ENCODE measurements at regions not wholly inside any gene's neighbourhood (a gene's known extent, or its start where the extent isn't known, plus 50 kb on each side); places are given as distances from the start of the nearest gene placed in this dataset.

GRCh38 chr19:30997222-30997621, 352.0 kb downstream of the TSHZ3 start:
- TF ChIP-seq, protein P1, sequence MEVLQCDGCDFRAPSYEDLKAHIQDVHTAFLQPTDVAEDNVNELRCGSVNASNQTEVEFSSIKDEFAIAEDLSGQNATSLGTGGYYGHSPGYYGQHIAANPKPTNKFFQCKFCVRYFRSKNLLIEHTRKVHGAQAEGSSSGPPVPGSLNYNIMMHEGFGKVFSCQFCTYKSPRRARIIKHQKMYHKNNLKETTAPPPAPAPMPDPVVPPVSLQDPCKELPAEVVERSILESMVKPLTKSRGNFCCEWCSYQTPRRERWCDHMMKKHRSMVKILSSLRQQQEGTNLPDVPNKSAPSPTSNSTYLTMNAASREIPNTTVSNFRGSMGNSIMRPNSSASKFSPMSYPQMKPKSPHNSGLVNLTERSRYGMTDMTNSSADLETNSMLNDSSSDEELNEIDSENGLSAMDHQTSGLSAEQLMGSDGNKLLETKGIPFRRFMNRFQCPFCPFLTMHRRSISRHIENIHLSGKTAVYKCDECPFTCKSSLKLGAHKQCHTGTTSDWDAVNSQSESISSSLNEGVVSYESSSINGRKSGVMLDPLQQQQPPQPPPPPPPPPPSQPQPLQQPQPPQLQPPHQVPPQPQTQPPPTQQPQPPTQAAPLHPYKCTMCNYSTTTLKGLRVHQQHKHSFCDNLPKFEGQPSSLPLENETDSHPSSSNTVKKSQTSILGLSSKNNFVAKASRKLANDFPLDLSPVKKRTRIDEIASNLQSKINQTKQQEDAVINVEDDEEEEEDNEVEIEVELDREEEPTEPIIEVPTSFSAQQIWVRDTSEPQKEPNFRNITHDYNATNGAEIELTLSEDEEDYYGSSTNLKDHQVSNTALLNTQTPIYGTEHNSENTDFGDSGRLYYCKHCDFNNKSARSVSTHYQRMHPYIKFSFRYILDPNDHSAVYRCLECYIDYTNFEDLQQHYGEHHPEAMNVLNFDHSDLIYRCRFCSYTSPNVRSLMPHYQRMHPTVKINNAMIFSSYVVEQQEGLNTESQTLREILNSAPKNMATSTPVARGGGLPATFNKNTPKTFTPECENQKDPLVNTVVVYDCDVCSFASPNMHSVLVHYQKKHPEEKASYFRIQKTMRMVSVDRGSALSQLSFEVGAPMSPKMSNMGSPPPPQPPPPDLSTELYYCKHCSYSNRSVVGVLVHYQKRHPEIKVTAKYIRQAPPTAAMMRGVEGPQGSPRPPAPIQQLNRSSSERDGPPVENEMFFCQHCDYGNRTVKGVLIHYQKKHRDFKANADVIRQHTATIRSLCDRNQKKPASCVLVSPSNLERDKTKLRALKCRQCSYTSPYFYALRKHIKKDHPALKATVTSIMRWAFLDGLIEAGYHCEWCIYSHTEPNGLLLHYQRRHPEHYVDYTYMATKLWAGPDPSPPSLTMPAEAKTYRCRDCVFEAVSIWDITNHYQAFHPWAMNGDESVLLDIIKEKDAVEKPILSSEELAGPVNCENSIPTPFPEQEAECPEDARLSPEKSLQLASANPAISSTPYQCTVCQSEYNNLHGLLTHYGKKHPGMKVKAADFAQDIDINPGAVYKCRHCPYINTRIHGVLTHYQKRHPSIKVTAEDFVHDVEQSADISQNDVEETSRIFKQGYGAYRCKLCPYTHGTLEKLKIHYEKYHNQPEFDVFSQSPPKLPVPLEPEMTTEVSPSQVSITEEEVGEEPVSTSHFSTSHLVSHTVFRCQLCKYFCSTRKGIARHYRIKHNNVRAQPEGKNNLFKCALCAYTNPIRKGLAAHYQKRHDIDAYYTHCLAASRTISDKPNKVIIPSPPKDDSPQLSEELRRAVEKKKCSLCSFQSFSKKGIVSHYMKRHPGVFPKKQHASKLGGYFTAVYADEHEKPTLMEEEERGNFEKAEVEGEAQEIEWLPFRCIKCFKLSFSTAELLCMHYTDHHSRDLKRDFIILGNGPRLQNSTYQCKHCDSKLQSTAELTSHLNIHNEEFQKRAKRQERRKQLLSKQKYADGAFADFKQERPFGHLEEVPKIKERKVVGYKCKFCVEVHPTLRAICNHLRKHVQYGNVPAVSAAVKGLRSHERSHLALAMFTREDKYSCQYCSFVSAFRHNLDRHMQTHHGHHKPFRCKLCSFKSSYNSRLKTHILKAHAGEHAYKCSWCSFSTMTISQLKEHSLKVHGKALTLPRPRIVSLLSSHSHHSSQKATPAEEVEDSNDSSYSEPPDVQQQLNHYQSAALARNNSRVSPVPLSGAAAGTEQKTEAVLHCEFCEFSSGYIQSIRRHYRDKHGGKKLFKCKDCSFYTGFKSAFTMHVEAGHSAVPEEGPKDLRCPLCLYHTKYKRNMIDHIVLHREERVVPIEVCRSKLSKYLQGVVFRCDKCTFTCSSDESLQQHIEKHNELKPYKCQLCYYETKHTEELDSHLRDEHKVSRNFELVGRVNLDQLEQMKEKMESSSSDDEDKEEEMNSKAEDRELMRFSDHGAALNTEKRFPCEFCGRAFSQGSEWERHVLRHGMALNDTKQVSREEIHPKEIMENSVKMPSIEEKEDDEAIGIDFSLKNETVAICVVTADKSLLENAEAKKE (CRISPR knock-in tag; IDR thresholded peaks at IDR 0.05): no peak
- TF ChIP-seq CTCF (conservative IDR thresholded peaks at IDR 0.05; ENCODE audit: low read depth in 2 of 2) (no peak), POLR2AphosphoS5 (IDR thresholded peaks at IDR 0.05; ENCODE audit: low read depth) (no peak), EZH2phosphoT487 (IDR thresholded peaks at IDR 0.05; ENCODE audit: unreplicated experiment) (no peak), EZH2 (IDR thresholded peaks at IDR 0.05; ENCODE audit: low read depth, unreplicated experiment) (no peak), CREB1 (CRISPR knock-in tag; IDR thresholded peaks at IDR 0.05; ENCODE audit: low read depth) (no peak), STAT1 (IDR thresholded peaks at IDR 0.05; ENCODE audit: unreplicated experiment) (no peak), ZNF114 (CRISPR knock-in tag; IDR thresholded peaks at IDR 0.05) (no peak), JUNB (IDR thresholded peaks at IDR 0.05; ENCODE audit: unreplicated experiment) (no peak), NANOG (IDR thresholded peaks at IDR 0.05; ENCODE audit: borderline replicate concordance) (no peak), ZNF331 (CRISPR knock-in tag; IDR thresholded peaks at IDR 0.05; ENCODE audit: low read depth) (no peak), ETS1 (IDR thresholded peaks at IDR 0.05) (no peak)
- TF ChIP-seq, protein P2, sequence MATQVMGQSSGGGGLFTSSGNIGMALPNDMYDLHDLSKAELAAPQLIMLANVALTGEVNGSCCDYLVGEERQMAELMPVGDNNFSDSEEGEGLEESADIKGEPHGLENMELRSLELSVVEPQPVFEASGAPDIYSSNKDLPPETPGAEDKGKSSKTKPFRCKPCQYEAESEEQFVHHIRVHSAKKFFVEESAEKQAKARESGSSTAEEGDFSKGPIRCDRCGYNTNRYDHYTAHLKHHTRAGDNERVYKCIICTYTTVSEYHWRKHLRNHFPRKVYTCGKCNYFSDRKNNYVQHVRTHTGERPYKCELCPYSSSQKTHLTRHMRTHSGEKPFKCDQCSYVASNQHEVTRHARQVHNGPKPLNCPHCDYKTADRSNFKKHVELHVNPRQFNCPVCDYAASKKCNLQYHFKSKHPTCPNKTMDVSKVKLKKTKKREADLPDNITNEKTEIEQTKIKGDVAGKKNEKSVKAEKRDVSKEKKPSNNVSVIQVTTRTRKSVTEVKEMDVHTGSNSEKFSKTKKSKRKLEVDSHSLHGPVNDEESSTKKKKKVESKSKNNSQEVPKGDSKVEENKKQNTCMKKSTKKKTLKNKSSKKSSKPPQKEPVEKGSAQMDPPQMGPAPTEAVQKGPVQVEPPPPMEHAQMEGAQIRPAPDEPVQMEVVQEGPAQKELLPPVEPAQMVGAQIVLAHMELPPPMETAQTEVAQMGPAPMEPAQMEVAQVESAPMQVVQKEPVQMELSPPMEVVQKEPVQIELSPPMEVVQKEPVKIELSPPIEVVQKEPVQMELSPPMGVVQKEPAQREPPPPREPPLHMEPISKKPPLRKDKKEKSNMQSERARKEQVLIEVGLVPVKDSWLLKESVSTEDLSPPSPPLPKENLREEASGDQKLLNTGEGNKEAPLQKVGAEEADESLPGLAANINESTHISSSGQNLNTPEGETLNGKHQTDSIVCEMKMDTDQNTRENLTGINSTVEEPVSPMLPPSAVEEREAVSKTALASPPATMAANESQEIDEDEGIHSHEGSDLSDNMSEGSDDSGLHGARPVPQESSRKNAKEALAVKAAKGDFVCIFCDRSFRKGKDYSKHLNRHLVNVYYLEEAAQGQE (IDR thresholded peaks at IDR 0.05; ENCODE audit: unreplicated experiment): no peak
